Activated CD4-positive, alpha-beta T cell treated with anti-CD3 and anti-CD28 coated beads for 24 hours (primary cell): ENCODE measurements at regions not wholly inside any gene's neighbourhood (a gene's known extent, or its start where the extent isn't known, plus 50 kb on each side); places are given as distances from the start of the nearest gene placed in this dataset.

ENCODE experiments used
- DNase-seq, 2 donors: peaks; one replicate each; pipeline ENCODE4 v3.0.0-alpha.2; 2020; ENCODE audit warnings: low read depth in 2 of 2

DNA sequence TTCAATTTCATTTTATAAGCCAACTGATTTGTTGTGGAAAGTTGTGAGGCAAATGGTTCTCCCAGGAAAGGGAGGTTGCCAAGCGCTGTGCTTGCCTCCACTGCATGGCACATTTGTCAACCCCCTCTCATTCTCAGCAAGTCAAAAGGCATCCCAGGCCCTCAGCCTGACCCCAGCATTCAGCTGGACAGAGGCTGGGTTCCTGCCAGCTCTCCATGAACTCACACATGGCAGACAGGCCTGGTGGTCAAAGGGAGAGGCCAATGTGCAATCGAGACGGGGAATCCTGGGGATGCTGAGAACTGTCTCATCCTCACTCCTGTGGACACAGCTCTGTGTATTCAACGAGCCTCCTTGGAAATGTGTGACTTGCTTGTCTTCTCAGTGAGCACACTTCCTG lies 106.0 kb upstream of the CDH4 start:
- no peak for DNase-seq

DNA sequence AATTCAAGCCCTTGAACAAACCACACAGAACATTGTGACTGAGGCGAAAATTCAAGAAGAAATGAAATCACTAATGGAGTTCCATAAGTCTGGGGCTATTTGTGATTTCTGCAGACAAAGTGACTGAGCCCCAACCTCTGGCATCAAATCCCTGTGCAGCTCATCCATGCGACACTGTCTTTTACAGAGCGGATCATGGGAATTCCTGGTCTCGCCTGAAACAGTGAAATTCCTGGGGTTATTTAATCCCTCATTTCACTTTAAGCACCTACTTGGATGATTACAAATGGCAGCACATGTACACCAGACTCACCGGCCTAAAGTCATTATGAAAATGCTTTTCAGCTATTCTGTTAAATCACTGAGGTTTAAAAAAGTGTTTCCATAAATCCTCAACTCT lies 102.4 kb upstream of the CDH4 start:
- DNase-seq, result no peak

DNA sequence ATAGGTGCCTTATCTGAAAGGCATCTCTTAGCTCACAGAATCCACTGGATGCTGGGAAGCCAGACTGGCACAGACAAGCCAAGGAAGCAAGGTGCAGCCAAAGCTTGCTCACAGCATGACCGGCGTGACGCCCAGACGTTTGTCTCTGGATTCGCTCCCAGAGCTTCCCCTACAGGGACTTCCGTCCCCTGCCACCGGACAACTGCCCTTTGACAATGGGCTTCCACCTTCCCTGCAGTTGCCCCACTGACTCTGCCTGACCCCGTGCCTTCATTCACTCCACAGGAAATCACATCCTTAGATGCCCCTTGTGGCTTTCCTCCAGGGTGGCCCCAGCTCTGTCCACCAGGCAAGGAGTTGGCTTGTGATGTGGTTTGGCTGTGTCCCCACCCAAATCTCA lies 94.8 kb upstream of the CDH4 start:
- DNase-seq, result no peak

DNA sequence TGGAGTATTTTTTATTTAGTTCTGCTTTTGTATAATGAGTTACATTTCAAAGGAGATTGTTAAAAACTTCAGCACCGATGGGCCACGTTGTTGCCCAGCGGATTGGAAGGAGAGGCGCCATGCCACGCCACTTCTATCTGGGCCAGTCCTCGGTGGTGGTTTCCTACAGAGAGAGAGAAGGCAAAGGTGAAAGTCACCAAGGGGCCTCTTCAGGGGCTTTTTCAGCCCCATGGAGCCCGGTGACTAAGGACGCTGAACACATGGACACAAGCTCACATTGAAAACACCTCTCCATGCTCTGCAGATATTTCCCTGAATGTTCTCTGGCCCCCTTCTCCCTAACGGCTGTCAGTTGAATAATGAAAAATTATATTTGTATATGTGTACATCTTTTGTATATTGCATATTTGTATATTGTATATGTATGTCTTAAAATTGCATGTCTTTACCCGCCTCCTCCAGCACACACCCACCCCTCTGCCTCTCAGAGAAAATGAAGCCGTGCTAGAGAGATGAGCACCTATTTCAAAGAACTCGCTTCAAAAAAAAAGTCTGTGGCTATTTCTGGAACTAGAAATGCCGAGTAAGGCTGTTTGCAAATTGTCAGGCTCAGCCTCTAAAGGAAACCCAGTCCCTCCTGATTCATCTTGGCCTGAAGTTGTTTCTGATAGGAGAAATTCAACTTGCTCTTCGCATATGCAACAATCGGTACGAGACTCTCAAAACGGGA lies 91.9 kb upstream of the CDH4 start:
- DNase-seq, result no peak

DNA sequence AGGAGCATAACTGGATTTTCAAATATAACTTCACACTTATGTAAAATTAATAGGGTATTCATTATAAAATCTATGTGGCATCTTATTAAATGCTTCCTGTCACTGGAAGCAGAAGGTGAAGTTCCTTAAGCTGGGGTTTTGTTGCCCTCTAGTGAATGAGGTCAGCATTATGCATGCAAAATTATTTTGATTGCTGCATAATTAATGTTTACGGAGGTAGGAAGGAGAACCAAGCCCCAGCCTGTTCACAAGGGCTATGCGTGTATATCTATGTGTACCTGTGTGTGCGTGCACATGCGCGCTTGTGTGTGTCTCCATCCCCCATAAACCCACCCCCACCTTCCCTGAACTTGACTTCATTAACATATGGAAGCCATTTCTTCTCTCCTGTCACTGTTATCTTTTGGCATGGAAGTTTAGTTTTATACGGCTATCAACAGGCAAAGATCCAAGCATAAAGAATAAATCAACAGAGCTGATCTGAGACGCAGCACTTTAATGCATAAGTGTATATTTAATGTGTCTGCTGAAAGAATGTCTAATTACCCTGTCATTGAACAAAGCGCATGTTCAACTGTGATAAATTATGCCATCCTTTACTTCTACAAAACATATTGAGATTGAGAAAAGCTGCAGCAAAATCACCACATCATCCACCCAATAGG lies 90.2 kb upstream of the CDH4 start:
- no peak for DNase-seq

DNA sequence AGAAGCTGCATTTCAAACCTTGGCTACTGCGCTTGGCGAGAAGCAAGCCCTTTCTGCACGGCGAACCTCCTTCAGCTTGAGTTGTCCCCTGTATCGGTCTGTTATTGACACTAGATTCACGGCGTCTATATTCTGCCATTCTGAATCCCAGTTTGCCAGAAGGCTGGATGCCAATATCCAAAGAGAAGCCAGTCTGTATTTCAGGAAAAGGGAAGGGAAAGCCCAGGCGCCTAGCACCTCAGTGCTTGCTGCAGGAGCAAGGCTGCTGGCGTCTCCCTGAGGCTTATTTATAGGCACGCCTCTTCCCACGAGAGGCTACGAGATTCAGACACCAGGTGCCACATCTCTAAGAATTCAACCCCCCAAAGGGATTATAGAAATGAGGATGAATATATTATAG lies 89.6 kb upstream of the CDH4 start:
- DNase-seq, result no peak

DNA sequence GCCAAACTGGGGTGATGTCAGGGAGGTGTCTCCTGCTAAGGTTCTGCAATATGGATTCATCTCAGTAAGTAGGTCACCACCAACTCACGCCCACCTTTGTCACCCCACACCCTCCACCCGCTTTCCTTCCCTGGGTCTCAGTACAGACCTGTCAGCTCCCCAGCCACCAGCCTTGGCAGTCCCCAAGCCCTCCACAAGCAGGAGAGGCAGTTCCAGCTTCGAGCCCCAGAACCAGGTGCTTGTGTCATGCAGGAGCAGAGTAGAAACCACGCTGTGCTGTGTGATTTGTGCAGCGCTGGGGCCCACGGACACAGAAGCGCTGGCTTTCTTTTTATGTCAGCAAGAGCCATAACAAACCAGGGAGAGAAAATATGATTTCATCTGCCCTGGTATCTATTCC lies 89.0 kb upstream of the CDH4 start:
- no peak for DNase-seq

DNA sequence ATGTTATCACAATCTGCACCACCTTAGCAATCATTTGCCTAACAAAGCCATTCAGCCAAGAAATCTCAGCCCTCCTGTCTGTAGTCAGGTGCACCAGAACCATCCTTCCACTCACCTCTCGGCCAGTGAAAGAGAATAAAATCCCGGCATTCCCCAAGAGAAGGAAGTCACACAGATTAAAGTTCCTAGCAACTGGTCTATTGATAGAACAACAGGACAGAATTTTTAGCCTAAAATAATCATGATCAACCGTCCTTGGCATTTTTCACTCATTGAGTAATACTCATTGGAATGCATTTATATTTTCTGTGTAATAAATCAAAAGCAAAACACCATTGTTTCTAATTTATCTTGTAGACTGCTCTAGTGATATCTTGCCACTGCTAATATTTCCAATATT lies 85.7 kb upstream of the CDH4 start:
- no peak for DNase-seq

DNA sequence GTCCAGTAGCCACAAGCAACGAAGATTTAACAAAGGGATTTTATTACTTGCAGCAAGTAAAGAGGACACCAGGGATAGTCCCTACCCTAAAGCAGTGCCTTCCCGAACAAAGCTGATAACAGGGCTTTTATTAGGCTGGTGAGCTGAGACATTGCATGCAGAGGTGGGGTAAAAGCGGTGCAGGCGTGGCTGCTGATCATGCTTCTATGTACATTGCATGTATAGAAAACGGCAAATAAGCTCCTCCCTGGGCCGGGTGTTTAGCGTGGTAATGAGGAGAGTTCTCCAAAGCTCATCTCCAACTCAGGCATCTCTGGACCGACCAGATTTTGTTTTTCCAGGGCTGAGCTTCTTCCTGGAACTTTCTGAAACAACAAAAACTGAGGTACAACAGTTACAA lies 83.5 kb upstream of the CDH4 start:
- no peak for DNase-seq

DNA sequence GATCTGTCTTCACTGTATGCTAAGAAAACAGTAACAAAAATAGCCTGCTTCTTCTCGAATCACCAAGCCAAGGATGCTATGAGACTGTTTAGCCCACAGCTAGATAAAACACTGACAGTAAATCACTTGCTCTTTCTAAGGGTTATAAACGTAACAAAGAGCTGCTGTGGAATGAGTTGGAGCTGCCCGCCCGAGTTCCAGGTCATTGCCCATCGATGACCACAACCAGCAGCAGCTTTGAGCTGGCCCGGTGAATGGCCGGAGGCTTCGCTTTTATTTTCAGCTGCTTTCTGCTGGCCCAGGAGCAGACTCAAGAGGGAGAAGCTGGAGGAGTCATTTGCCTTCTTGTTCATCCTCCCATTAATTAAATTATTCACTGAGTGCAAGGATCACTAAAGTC lies 82.2 kb upstream of the CDH4 start:
- no peak for DNase-seq

DNA sequence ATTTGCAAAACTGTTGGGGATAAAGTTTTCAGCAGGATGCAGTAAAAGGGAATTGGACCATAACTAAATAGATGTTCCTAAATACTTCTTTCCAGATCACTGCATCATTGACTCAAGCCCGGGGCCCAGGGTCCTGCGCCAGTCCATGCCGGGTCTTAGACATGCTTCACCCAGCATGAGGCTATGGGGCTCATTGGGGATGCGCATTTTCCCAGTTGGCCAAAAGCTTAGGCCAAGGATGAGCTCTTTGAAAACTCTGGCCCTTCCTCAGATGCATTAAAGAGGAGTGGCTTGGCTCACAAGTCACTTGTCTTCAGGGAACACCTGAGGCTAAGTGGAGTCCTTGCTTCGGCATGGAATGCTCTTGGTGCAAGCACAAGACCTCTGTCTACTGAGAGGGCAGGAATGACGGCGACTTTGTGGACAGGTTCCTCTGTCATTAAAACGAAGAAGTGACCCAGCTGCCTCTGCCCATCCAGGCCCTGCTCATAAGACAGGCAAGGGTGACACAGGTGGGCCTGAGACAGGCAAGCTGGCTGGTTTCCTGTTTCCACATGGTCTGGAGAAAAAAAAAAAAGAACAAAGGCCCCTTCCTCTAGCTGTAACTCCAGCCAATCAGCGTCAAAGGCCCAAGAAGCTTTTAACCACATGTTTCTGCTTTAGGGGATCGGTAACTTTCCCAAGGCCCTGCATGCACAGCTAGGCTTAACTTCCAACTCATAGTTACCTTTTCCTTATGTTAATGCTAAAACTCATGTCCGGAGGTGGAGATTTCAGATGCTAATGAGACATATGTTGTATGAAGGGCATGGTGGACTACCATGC lies 81.4 kb upstream of the CDH4 start:
- no peak for DNase-seq

DNA sequence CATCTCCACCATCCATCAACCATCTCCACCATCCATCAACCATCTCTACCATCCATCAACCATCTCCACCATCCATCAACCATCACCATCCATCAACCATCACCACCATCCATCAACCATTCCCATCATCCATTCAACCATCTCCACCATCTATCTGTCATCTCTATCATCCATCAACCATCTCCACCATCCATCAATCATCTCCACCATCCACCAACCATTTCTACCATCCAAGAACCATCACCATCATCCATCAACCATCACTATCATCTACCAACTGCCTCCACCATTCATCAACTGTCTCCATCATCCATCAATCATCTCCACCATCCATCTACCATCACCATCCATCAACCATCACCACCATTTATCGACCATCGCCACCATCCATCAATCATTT lies 78.8 kb upstream of the CDH4 start:
- DNase-seq, result no peak

DNA sequence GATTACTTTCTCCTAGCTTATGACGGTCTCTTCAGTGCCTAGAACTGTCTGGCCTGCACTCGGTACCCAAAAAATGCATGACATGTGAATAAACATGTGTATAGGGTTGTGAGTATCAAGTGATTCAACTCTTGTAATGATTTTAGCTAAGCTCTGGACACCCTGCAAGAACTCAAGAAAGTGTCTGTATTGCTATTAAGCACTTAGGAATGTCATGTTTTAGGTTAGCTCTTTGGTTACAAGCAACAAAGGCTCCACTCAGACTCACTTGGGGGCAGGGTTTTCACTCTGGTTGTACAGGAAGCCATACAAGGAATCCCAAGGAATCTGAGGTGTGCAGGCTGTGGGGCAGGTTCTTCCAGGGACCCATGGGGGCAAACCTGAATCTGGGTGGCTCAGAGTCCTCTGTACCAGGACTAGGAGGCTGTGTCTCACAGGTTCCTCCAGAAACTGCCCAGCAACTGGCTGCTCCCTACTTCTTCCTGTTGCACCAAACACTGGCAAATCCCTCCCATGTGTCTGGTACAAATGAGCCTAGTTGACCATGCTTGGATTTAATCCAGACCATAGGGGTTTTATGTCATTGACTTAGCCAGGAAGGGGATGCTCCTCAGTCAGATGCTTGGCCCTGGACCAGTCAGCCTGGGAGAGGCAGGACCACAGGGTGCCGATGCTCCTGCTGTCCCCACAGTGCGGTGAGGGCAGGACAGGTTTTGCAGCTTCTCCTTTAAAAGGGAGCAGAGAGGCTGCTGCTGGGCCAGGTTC lies 77.9 kb upstream of the CDH4 start:
- no peak for DNase-seq

DNA sequence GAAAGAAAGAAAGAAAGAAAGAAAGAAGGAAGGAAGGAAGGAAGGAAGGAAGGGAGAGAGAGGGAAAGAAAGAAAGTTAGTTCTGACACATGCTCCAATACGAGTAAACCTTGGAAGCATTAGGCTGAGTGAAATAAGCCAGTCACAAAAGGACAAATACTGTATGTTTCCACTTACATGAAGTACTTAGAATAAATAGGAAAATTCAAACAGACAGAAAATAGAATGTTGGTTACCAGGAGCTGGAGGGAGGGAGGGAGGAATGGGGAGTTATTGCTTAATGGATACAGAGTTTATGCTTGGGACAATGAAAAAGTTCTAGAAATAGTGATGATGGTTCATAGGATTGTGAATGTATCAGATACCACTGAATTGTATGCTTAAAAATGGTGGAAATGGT lies 75.2 kb upstream of the CDH4 start:
- no peak for DNase-seq

DNA sequence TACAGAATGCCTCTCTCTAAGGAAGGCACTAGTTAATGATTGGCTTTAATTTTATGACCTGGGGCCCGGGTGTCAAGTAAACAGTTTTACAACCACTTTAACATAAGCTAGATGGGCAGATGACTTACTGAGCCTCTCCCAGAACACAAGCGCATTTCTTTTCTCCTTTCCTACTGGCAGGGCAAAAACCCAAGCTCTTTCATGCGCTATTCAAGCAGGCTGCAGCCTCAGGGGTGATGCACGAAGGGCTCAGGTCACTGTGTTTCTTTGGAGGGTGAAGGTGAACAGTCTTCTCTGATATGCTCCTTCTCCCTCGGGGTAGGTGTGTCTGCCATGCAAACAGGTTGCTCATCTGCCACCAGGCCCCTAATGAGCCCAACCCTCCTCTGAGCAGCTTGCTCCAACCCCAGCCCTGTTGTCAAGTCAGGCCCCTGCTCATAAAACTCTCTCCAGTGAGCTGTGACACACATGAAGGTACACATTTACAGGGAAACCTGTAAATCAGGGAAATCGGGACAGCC lies 73.5 kb upstream of the CDH4 start:
- no peak for DNase-seq

DNA sequence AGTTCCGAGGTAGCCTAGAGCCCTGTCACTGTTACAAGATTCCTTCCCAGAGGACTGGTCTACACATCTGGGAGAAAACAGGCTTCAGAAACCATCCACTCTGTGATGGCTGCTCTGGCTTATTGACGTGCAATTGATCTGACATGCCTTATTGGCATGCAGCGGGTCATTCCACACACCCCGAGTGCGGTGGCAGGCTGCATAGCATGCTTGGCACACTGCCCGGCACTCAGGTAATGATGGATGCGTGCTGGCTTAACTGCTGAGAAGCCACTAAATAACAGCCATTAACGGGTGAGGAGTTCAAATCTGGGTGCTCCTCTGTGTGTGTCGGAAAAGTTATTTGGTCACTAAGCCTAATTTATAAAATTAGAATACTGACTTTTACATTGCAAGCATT lies 67.9 kb upstream of the CDH4 start:
- DNase-seq, result no peak

DNA sequence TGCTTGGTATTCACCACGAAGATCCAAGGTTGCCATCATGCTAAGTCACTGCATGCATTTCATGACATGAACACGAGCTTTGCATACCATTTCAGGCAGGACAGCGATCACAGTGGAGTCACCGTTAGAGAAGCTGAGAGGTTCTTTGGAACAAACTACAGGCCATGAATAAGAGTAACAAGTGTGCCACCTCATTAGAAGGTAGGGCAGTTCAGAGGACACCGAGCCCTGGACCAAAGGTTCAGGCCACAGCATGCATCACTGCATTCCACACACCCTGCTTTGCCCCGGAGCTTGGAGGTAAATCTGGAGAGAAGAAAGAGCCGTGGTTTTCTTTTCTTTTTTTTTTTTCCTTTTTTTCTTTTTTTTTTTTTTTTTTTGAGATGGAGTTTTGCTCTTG lies 66.9 kb upstream of the CDH4 start:
- no peak for DNase-seq

DNA sequence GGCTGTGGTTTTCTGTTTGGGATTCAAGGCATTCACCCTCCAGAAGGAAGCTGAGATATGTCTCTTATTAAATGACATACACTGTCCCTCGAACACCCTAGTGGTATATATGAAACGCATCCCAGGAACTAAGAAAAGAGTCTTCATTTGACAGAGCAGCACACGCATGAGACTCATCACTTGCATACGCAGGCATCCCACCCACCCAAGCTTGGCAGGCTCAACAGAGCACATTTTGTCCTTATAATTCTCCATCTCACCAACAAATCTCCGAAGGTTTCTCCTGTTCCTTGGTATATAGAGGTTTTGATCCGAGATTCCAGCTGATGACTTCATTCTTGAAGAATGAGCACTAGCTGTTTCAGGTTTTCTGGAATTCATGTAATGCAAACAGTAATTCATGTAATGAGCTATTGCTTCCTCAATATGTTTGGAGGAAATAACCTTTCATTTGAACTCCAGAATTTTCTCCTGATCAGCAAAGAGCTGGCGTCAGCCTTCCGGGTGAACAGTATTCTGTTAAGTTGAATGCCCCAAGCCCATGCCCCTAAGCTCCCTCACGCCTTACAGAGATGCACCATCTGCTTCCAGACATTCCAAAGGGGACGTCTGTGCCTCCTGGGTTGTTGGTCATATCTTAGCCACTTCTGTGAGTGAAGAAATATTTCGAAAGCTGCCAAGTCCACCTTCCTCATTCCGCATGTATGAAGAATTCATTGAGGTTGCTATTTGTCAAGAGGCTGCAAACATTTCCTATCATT lies 66.0 kb upstream of the CDH4 start:
- no peak for DNase-seq

DNA sequence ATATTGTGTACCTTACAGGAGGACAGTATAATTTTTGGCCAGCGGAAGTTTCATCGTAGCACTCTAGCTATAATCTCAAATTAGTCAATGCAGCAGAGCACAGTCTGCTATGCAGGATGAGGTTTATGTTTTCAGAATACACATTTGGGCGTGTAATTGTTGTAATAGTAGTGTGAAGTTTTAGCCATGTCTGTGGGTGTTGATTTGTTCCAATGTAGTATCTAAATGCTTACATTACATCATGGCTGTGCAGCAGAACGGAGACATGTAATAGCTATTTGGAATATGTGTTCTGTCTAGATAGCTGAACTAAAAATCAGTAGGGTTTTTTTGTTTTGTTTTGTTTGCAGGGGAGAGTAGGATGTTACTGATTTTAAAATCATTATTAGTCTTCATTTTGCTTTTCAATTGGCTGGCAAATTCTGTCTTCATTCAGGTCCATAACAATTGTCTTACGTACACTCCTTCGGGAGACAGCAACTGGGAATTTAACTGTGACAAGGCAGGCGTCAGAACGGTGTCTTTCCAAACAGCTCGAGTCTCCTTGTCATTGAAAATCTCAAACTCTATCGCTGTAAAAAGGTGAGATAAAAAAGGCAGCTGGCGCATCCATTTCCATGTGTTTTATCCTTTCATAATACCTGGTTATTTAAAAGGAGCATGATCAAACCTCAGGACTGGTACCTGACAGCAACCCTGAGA lies 65.1 kb upstream of the CDH4 start:
- no peak for DNase-seq

DNA sequence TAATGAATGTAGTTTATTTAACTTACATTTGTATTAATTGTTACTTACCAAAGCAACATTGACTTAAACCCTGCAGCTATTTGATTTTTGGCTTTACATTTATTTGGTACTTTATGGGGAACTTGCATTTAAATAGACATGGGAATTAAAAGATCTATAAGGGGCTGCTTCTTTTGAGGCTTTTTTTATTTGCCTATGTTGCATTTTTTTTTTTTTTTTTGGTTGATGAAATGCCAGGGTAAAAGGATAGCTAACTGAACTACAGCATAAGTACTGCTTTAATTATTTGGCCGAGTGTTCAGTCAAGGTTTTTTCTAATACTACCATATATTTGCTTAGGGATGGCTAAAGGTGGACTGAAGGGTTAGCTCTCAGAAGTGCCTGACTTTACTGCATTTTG lies 62.5 kb upstream of the CDH4 start:
- no peak for DNase-seq

DNA sequence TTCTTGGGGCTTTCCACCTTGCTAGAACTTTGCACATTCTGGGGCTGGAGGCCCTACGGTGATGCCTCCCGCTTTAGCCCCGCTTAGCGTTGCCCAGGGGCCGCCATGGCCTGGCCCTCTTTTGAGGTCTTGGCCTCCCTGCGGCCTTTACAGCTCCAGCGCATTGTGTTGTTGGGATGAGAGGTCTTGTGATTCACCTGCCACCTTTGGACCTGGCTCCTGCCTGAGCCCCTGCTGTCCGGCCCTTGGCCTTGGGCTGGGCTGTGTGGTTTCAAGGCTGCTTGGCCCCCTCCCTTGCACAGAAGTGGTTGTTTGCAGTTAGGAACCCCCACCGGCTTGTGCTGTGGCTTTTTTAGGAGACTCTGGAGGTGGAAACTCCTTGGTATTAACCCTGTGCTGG lies 61.0 kb upstream of the CDH4 start:
- DNase-seq, result no peak
